Hepatocyte (in vitro differentiated cells): ENCODE measurements at regions not wholly inside any gene's neighbourhood (a gene's known extent, or its start where the extent isn't known, plus 50 kb on each side); places are given as distances from the start of the nearest gene placed in this dataset.

Experiments
- CTCF ChIP-seq: fragments of 200-600 bp; sonication (generic); IDR thresholded peaks from 2 replicates; pipeline ENCODE4 v1.5.1; 2016; ENCODE audit warnings: antibody characterized with exemption, mild to moderate bottlenecking; ENCODE audit not compliant: poor library complexity
- EZH2 ChIP-seq: fragments of 200-600 bp; sonication (generic); IDR thresholded peaks from 2 replicates; pipeline ENCODE4 v1.6.1; 2016; ENCODE audit warnings: antibody characterized with exemption, mild to moderate bottlenecking, borderline replicate concordance
- EZH2phosphoT487 ChIP-seq: fragments of 200-600 bp; sonication (generic); IDR thresholded peaks from one replicate; pipeline ENCODE4 v1.6.1; 2018; ENCODE audit warnings: antibody characterized with exemption, mild to moderate bottlenecking, low read depth, moderate library complexity; ENCODE audit not compliant: unreplicated experiment, severe bottlenecking

- TF ChIP-seq CTCF (no peak), EZH2phosphoT487 (no peak), EZH2 (no peak)
Measured at GRCh38 chr21:20703112-20703767, 295.0 kb upstream of the NCAM2 start.
